CD14-positive monocyte (primary cell): ENCODE measurements at regions not wholly inside any gene's neighbourhood (a gene's known extent, or its start where the extent isn't known, plus 50 kb on each side); places are given as distances from the start of the nearest gene placed in this dataset.

ENCODE experiments used
- DNase-seq, 3 donors: peaks; one replicate each; pipeline ENCODE4 v3.0.0-alpha.2; 2011 to 2022
- H2AFZ ChIP-seq: 2 replicates; pipeline ENCODE4 v1.6.0; 2012; ENCODE audit warnings: mild to moderate bottlenecking, low read depth, low read length, inconsistent platforms; ENCODE audit not compliant: insufficient read depth, poor library complexity, severe bottlenecking
- H3K27ac ChIP-seq, 2 donors: 1 replicate in 1 of 2; 2 replicates in 1 of 2; pipeline ENCODE4 v1.5.1; 2012 to 2013; ENCODE audit warnings: low read length in 2 of 2, control low read depth in 1 of 2, inconsistent platforms in 1 of 2, low read depth in 1 of 2, mild to moderate bottlenecking in 1 of 2
- H3K27me3 ChIP-seq, 2 donors: one replicate each; pipeline versions ENCODE4 v1.6.0 to v1.6.1; 2011 to 2013; ENCODE audit warnings: low read length in 2 of 2; ENCODE audit not compliant: control insufficient read depth in 2 of 2, insufficient read depth in 2 of 2
- H3K36me3 ChIP-seq, 2 donors: replicated peaks in 1 of 2; 1 replicate in 1 of 2; 2 replicates in 1 of 2; pipeline versions ENCODE4 v1.5.1 to v1.6.1; 2012 to 2013; ENCODE audit warnings: low read length in 2 of 2, control low read depth in 1 of 2, inconsistent platforms in 1 of 2, mild to moderate bottlenecking in 1 of 2; ENCODE audit not compliant: insufficient read depth in 2 of 2, control insufficient read depth in 1 of 2
- H3K4me1 ChIP-seq, 2 donors: 1 replicate in 1 of 2; 2 replicates in 1 of 2; pipeline versions ENCODE4 v1.5.1 to v1.6.1; 2012 to 2013; ENCODE audit warnings: low read length in 2 of 2, control low read depth in 1 of 2, inconsistent platforms in 1 of 2, mild to moderate bottlenecking in 1 of 2, moderate library complexity in 1 of 2; ENCODE audit not compliant: insufficient read depth in 2 of 2, control insufficient read depth in 1 of 2
- H3K4me2 ChIP-seq: replicated peaks from 2 replicates; pipeline ENCODE3; 2012; ENCODE audit warnings: low read length, moderate library complexity, mild to moderate bottlenecking; ENCODE audit not compliant: poor library complexity, severe bottlenecking; ENCODE audit errors: extremely low read depth
- H3K4me3 ChIP-seq, 3 experiments: fragments of 200-600 bp in 1 of 3; sonication (generic) in 1 of 3; replicated peaks in 1 of 3; 1 replicate in 2 of 3; 2 replicates in 1 of 3; pipeline ENCODE4 v1.5.1; 2011 to 2013; ENCODE audit warnings: low read length in 3 of 3, mild to moderate bottlenecking in 3 of 3, control low read depth in 2 of 3, low read depth in 2 of 3, inconsistent platforms in 1 of 3, moderate library complexity in 1 of 3
- H3K79me2 ChIP-seq: 2 replicates; pipeline ENCODE4 v1.6.0; 2012; ENCODE audit warnings: mild to moderate bottlenecking, control low read depth, inconsistent platforms, low read length, moderate library complexity; ENCODE audit not compliant: insufficient read depth
- H3K9ac ChIP-seq: 2 replicates; pipeline ENCODE4 v1.6.0; 2017; ENCODE audit warnings: low read length, mild to moderate bottlenecking; ENCODE audit not compliant: insufficient read depth, poor library complexity, severe bottlenecking
- H3K9me3 ChIP-seq, 2 donors: replicated peaks in 1 of 2; 1 replicate in 1 of 2; 2 replicates in 1 of 2; pipeline versions ENCODE4 v1.5.1 to v1.6.1; 2012 to 2013; ENCODE audit warnings: low read length in 2 of 2, control low read depth in 1 of 2; ENCODE audit not compliant: control insufficient read depth in 1 of 2, insufficient read depth in 1 of 2
- H4K20me1 ChIP-seq: 2 replicates; pipeline ENCODE4 v1.6.0; 2012; ENCODE audit warnings: mild to moderate bottlenecking, low read length, control low read depth, moderate library complexity; ENCODE audit not compliant: insufficient read depth
- H3K27ac Mint-ChIP-seq, 7 donors: one replicate each; pipeline ENCODE4 v1.8.0; 2020; ENCODE audit warnings: mild to moderate bottlenecking in 7 of 7, mixed read lengths in 7 of 7, moderate library complexity in 6 of 7, inconsistent platforms in 2 of 7
- H3K27me3 Mint-ChIP-seq, 3 donors: one replicate each; pipeline ENCODE4 v1.8.0; 2021 to 2022; ENCODE audit warnings: low read depth in 3 of 3, mild to moderate bottlenecking in 3 of 3, mixed read lengths in 3 of 3, moderate library complexity in 3 of 3, inconsistent platforms in 1 of 3
- H3K36me3 Mint-ChIP-seq, 2 donors: one replicate each; pipeline ENCODE4 v1.8.0; 2020; ENCODE audit warnings: mixed read lengths in 2 of 2, inconsistent platforms in 1 of 2, mild to moderate bottlenecking in 1 of 2
- H3K4me1 Mint-ChIP-seq: one replicate; pipeline ENCODE4 v1.8.0; 2020; ENCODE audit warnings: mild to moderate bottlenecking, mixed read lengths
- H3K4me3 Mint-ChIP-seq, 2 donors: one replicate each; pipeline ENCODE4 v1.8.0; 2020; ENCODE audit warnings: mild to moderate bottlenecking in 2 of 2, mixed read lengths in 2 of 2, moderate library complexity in 1 of 2
- H3K9me3 Mint-ChIP-seq, 7 donors: one replicate each; pipeline ENCODE4 v1.8.0; 2020 to 2022; ENCODE audit warnings: mixed read lengths in 7 of 7, mild to moderate bottlenecking in 6 of 7, moderate library complexity in 6 of 7, inconsistent platforms in 2 of 7
- CTCF ChIP-seq: fragments of 200-600 bp; IDR thresholded peaks from one replicate; pipeline ENCODE4 v1.8.0; 2022; ENCODE audit warnings: antibody characterized with exemption, mild to moderate bottlenecking
- WGBS: methylation state at CpG from one replicate; pipeline ENCODE4 v1.1.5; 2013; ENCODE audit warnings: missing lambda C conversion rate; ENCODE audit not compliant: insufficient coverage; 5-methylcytosine and 5-hydroxymethylcytosine counted together
- intact Hi-C, 2 donors: fragments of 100-400 bp; cut with micrococcal nuclease; formaldehyde crosslinking; loops; one replicate each; pipeline versions ENCODE4 v1.15.0 to v1.15.1; 2023

GRCh38 chr16:51577621-51578303, 426.7 kb upstream of the SALL1 start:
- H3K9ac ChIP-seq: no peak overlapping the region
- no peak overlapping the region for H3K4me3 Mint-ChIP-seq
- no peaks in the 10 kb centered on the region for H3K4me1 Mint-ChIP-seq
- no peaks in the 10 kb centered on the region for H3K4me1 ChIP-seq
- H3K4me3 ChIP-seq: no peak overlapping the region
- H3K27ac Mint-ChIP-seq: no peak overlapping the region
- H3K79me2 ChIP-seq: no peaks in the 10 kb centered on the region
- no peak for DNase-seq
- no peak for TF ChIP-seq CTCF
- no peaks in the 10 kb centered on the region for H3K36me3 ChIP-seq
- 36% methylated on average over 5 of the region's 8 CpGs for WGBS
- H3K4me2 ChIP-seq: no peak overlapping the region
- H3K27me3 ChIP-seq: no peaks in the 10 kb centered on the region
- no peaks in the 10 kb centered on the region for H4K20me1 ChIP-seq
- intact Hi-C loops: no loop called here
- H2AFZ ChIP-seq: no peak overlapping the region
- H3K9me3 ChIP-seq: no peaks in the 10 kb centered on the region
- H3K9me3 Mint-ChIP-seq: peaks cover 0 to 12% (median 2%) of the 10 kb centered on the region in 7 donors
- H3K27ac ChIP-seq: no peak overlapping the region
- no peaks in the 10 kb centered on the region for H3K36me3 Mint-ChIP-seq
- H3K27me3 Mint-ChIP-seq: peaks cover 0 to 6% (median 2%) of the 10 kb centered on the region in 3 donors

DNA sequence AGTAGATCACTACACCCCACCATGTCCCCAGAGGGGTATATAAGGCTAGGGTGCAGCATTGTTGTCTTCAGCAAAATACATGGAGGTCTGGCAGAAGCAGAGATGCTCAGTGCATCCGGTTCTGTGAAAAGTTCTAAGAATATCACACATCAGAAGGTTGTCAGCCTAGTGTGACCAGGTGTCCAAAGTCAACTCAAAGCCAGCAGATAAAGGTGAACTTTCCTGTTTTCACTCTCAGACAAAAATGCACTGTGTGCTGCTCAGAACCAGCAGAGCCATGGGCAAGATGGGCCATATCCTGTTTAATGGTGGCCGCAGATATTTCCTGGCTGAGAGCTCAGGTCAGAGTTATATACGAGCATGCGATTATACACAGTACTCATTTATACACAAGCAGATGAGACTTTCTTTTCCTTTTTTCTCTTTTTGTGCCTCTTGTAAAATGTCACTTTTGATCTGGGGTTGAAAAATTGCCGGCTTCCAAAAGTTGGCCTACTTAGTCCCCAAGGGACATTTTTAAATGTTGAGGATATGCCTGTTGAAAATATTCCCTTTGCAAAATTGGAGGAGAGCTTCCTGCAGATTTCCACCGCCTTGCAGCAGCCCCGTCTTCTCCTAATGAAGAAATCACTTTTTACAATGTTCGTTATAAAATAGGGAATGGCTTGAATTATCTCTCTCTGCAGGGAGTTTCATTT, 425.6 kb upstream of the SALL1 start:
- no peaks in the 10 kb centered on the region for H3K79me2 ChIP-seq
- TF ChIP-seq CTCF: no peak
- no peaks in the 10 kb centered on the region for H3K36me3 ChIP-seq
- H3K9ac ChIP-seq: no peak overlapping the region
- no peak overlapping the region for H3K27ac Mint-ChIP-seq
- no peak overlapping the region for H3K4me3 ChIP-seq
- H3K4me3 Mint-ChIP-seq: no peak overlapping the region
- intact Hi-C loops: no loop called here
- no peaks in the 10 kb centered on the region for H3K4me1 Mint-ChIP-seq
- no peaks in the 10 kb centered on the region for H3K4me1 ChIP-seq
- no peaks in the 10 kb centered on the region for H4K20me1 ChIP-seq
- WGBS: 100% methylated on average over 1 of the region's 8 CpGs
- no peaks in the 10 kb centered on the region for H3K36me3 Mint-ChIP-seq
- H3K4me2 ChIP-seq: no peak overlapping the region
- no peaks in the 10 kb centered on the region for H3K27me3 ChIP-seq
- H3K9me3 ChIP-seq: no peaks in the 10 kb centered on the region
- H3K27ac ChIP-seq: no peak overlapping the region
- no peak overlapping the region for H2AFZ ChIP-seq
- peaks cover 0 to 6% (median 2%) of the 10 kb centered on the region in 3 donors for H3K27me3 Mint-ChIP-seq
- DNase-seq: no peak
- peaks cover 0 to 8% (median 0%) of the 10 kb centered on the region in 7 donors for H3K9me3 Mint-ChIP-seq
